ENCODE measurements at regions not wholly inside any gene's neighbourhood (a gene's known extent, or its start where the extent isn't known, plus 50 kb on each side); places are given as distances from the start of the nearest gene placed in this dataset.
A peak's percentile ranks its signal among the peaks of the same experiment; 100 is the strongest.

DNA sequence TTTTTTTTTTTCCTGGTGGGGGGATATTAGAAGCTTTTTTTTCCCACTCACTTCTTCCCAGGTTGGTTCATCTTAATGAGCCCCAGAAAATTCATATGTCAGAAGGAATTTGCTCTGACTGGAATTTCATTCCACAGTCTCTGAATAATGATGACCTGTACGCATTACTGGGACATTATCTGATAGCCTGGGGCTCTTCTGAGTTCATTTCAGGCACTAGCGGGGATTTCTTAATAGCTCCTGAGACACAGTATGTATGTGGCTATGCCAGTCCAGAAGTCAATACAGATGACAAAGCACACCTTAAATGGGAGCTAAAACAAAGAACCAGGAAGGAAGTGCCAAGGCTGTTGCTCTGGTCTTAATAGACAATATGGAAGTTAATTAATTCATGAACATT is 295.2 kb upstream of the IGFBP7 start:
- H3K27ac ChIP-seq, result no peak overlapping the region
- ChIA-PET CTCF (interaction anchor here (0.5 to 1.6 kb wide), 5 partner anchors 9 to 412 kb away, joined by 3 to 7 read pairs (median 3); no protein-coding TSS in a partner anchor), POLR2A (ENCODE audit: low non-redundant PET) (no interaction called here)
- TF ChIP-seq CTCF (conservative IDR thresholded peaks at IDR 0.05; ENCODE audit: low read depth), result no peak
- peak; percentile 87 for DNase-seq (ENCODE audit: low spot score)

DNA sequence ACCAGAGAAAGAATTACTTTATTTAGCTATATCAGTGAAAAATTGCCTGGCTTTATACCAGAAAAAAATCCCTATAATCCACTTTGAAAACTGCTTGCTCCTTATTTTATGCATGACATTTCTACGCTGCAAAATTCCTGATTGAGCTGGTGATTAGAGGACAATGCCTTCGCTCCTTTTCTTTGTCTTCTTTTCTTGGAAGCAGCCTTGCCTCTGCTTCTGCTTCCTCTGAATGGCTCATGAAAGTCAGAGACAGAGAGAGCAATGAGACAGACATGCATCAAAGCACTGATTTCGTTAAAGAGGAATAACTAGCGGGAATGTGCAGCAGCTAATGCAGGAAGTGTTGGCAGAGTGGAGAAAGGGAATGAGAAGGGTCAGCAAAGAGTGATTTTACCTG is 294.3 kb upstream of the IGFBP7 start:
- POLR2A ChIA-PET (ENCODE audit: low non-redundant PET), result no interaction called here
- no peak overlapping the region for H3K27ac ChIP-seq
- no peak for DNase-seq (ENCODE audit: low spot score)
- TF ChIP-seq CTCF (conservative IDR thresholded peaks at IDR 0.05; ENCODE audit: low read depth), result no peak
- CTCF ChIA-PET, result interaction anchor here (0.6 to 1.4 kb wide), 2 partner anchors 241 to 413 kb away, joined by 3 to 5 read pairs; no protein-coding TSS in a partner anchor

GRCh38 chr4:57403591-57403990 is 293.4 kb upstream of the IGFBP7 start:
- DNase-seq (ENCODE audit: low spot score), result no peak
- CTCF ChIA-PET, result interaction anchor here (0.6 to 0.9 kb wide), 2 partner anchors 73 to 240 kb away, joined by 3 read pairs; no protein-coding TSS in a partner anchor
- no peak for TF ChIP-seq CTCF (conservative IDR thresholded peaks at IDR 0.05; ENCODE audit: low read depth)
- H3K27ac ChIP-seq, result no peak overlapping the region
- POLR2A ChIA-PET (ENCODE audit: low non-redundant PET), result no interaction called here

- CTCF ChIA-PET, result interaction anchor here (0.6 kb wide), 1 partner anchor 1777 kb away, joined by 6 read pairs; no protein-coding TSS in a partner anchor
- POLR2A ChIA-PET (ENCODE audit: low non-redundant PET), result no interaction called here
- H3K27ac ChIP-seq, result no peak overlapping the region
Measured at GRCh38 chr4:57401586-57401985, 291.4 kb upstream of the IGFBP7 start.

DNA sequence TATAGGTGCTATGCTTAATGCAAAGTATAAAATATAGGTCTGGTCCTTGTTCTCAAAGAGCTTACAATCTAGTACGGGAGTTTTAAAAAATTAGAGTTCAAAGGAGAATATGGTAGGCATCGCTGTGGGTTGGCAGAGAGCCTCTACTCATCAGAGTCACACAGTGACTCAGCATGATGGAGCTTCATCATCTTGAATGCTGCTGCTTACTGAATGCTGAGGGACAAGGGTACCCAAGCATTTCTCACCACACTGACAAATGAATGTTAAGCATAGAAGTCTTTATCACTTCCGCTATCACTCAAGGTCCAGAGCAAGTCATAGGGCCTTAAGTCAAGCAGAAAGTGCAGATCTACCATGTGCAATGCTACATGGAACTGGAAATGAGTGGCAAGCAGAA is 268.6 kb upstream of the IGFBP7 start:
- no peak for DNase-seq (ENCODE audit: low spot score)
- no peak for TF ChIP-seq CTCF (conservative IDR thresholded peaks at IDR 0.05; ENCODE audit: low read depth)
- CTCF ChIA-PET, result interaction anchor here (1.6 kb wide), 1 partner anchor 13 kb away, joined by 3 read pairs; no protein-coding TSS in a partner anchor
- POLR2A ChIA-PET (ENCODE audit: low non-redundant PET), result no interaction called here
- H3K27ac ChIP-seq, result no peak overlapping the region

More at GRCh38 chr4:57401586-57401985, 291.4 kb upstream of the IGFBP7 start:
- TF ChIP-seq CTCF (conservative IDR thresholded peaks at IDR 0.05; ENCODE audit: low read depth), result no peak
- DNase-seq (ENCODE audit: low spot score), result no peak

GRCh38 chr4:57374866-57375595 is 264.8 kb upstream of the IGFBP7 start:
- ChIA-PET POLR2A (ENCODE audit: low non-redundant PET) (no interaction called here), CTCF (interaction anchor here (0.6 kb wide), 1 partner anchor 153 kb away, joined by 3 read pairs; no protein-coding TSS in a partner anchor)
- no peak for TF ChIP-seq CTCF (conservative IDR thresholded peaks at IDR 0.05; ENCODE audit: low read depth)
- H3K27ac ChIP-seq, result no peak overlapping the region
- no peak for DNase-seq (ENCODE audit: low spot score)

Data from RWPE1 (cell line).